ENCODE measurements at regions not wholly inside any gene's neighbourhood (a gene's known extent, or its start where the extent isn't known, plus 50 kb on each side); places are given as distances from the start of the nearest gene placed in this dataset.
A peak's percentile ranks its signal among the peaks of the same experiment; 100 is the strongest.

GRCh38 chr10:31147210-31147608, 115.5 kb upstream of the ZNF438 start:
- H3K36me3 ChIP-seq (replicated peaks in 1 of 2; ENCODE audit: control insufficient read depth in 1 of 2, insufficient read depth in 2 of 2, low read length in 1 of 2), result no peaks in the 10 kb centered on the region
- no peak for DNase-seq
- peak overlapping the region in 1 of 2 experiments; percentile 82; a peak in 2 of 4 replicates for H3K27ac ChIP-seq (ENCODE audit: low read depth in 2 of 2, low read length in 1 of 2)
- no peaks in the 10 kb centered on the region for H3K27me3 ChIP-seq (ENCODE audit: insufficient read depth)
- H3K4me2 ChIP-seq, result peak overlapping the region; percentile 35; the same call in 1 of the 2 replicates
- H3K4me3 ChIP-seq (ENCODE audit: low read depth in 2 of 2, low read length in 1 of 2), result no peak overlapping the region
- no peak overlapping the region for H3K9ac ChIP-seq
- H3F3A ChIP-seq (replicated peaks; ENCODE audit: insufficient read depth), result peaks cover 4% of the 10 kb centered on the region
- WGBS (ENCODE audit: low lambda C conversion rate), result 8% methylated on average over 2 of the region's 2 CpGs
- H4K20me1 ChIP-seq (ENCODE audit: insufficient read depth), result no peaks in the 10 kb centered on the region
- peaks cover 0 to 14% of the 10 kb centered on the region in 2 experiments; a peak in 2 of 4 replicates for H3K4me1 ChIP-seq (ENCODE audit: control insufficient read depth in 1 of 2, insufficient read depth in 2 of 2, low read depth in 1 of 2, low read length in 1 of 2)
- TF ChIP-seq GATA2 (CRISPR knock-in tag; IDR thresholded peaks at IDR 0.05), result no peak
- peak; percentile 60 for TF ChIP-seq PBX3 (IDR thresholded peaks at IDR 0.05)
- TF ChIP-seq SMC3 (IDR thresholded peaks at IDR 0.05; ENCODE audit: low read depth, low read length), result no peak
- peak; percentile 63 for TF ChIP-seq FOSL2 (IDR thresholded peaks at IDR 0.05; ENCODE audit: borderline replicate concordance, low read depth)
- peak; percentile 39; the same call in 1 of the 2 replicates for TF ChIP-seq JUND (IDR thresholded peaks at IDR 0.05)
- TF ChIP-seq CHD2 (IDR thresholded peaks at IDR 0.05; ENCODE audit: low read length, partially characterized antibody), result no peak
- TF ChIP-seq SIN3A (IDR thresholded peaks at IDR 0.05; ENCODE audit: borderline replicate concordance, low read depth, low read length), result no peak
- TF ChIP-seq TCF12 (IDR thresholded peaks at IDR 0.05), result peak; percentile 5
- H3K79me2 ChIP-seq (ENCODE audit: insufficient read depth), result no peaks in the 10 kb centered on the region
- ChIA-PET POLR2A (no interaction called here), CTCF (no interaction called here)
- H3K9me2 ChIP-seq, result no peaks in the 10 kb centered on the region
- no peak overlapping the region for H2AFZ ChIP-seq (ENCODE audit: low read depth)
- H3K9me3 ChIP-seq, result no peaks in the 10 kb centered on the region

DNA sequence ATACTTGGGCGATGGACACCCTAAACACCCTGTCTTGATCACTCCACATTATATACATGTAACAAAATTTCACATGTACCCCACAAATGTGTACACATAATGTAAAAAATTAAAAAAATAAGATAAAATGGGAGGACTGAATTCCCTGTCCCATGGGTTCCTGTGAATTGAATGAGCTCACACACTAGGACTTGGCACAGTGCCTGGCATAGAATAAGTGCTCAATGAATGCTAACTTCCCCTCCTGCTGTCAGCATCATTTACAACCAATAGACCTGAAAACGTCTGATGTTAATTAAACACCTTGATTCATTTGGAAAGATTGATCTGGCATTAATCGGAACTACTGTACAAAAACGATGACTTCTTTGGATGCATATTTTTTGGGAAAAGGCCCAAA, 117.3 kb upstream of the ZNF438 start:
- H2AFZ ChIP-seq (ENCODE audit: low read depth), result no peak overlapping the region
- H3K4me2 ChIP-seq, result no peak overlapping the region
- peaks cover 8% of the 10 kb centered on the region for H3F3A ChIP-seq (replicated peaks; ENCODE audit: insufficient read depth)
- TF ChIP-seq ELF1 (IDR thresholded peaks at IDR 0.05) (no peak), FOXJ3 (CRISPR knock-in tag; IDR thresholded peaks at IDR 0.05) (no peak), FOXM1 (IDR thresholded peaks at IDR 0.05; ENCODE audit: low read depth) (no peak), TAF1 (IDR thresholded peaks at IDR 0.05; ENCODE audit: borderline replicate concordance, low read depth, low read length) (no peak), MAX (IDR thresholded peaks at IDR 0.05; ENCODE audit: low read depth) (no peak), PBX3 (IDR thresholded peaks at IDR 0.05) (no peak), GABPA (IDR thresholded peaks at IDR 0.05; ENCODE audit: low read depth) (no peak), YY1 (IDR thresholded peaks at IDR 0.05; ENCODE audit: low read depth) (no peak)
- TF ChIP-seq, protein P1, sequence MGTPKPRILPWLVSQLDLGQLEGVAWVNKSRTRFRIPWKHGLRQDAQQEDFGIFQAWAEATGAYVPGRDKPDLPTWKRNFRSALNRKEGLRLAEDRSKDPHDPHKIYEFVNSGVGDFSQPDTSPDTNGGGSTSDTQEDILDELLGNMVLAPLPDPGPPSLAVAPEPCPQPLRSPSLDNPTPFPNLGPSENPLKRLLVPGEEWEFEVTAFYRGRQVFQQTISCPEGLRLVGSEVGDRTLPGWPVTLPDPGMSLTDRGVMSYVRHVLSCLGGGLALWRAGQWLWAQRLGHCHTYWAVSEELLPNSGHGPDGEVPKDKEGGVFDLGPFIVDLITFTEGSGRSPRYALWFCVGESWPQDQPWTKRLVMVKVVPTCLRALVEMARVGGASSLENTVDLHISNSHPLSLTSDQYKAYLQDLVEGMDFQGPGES (IDR thresholded peaks at IDR 0.05; ENCODE audit: low read depth, low read length), result no peak
- TF ChIP-seq, protein P2, sequence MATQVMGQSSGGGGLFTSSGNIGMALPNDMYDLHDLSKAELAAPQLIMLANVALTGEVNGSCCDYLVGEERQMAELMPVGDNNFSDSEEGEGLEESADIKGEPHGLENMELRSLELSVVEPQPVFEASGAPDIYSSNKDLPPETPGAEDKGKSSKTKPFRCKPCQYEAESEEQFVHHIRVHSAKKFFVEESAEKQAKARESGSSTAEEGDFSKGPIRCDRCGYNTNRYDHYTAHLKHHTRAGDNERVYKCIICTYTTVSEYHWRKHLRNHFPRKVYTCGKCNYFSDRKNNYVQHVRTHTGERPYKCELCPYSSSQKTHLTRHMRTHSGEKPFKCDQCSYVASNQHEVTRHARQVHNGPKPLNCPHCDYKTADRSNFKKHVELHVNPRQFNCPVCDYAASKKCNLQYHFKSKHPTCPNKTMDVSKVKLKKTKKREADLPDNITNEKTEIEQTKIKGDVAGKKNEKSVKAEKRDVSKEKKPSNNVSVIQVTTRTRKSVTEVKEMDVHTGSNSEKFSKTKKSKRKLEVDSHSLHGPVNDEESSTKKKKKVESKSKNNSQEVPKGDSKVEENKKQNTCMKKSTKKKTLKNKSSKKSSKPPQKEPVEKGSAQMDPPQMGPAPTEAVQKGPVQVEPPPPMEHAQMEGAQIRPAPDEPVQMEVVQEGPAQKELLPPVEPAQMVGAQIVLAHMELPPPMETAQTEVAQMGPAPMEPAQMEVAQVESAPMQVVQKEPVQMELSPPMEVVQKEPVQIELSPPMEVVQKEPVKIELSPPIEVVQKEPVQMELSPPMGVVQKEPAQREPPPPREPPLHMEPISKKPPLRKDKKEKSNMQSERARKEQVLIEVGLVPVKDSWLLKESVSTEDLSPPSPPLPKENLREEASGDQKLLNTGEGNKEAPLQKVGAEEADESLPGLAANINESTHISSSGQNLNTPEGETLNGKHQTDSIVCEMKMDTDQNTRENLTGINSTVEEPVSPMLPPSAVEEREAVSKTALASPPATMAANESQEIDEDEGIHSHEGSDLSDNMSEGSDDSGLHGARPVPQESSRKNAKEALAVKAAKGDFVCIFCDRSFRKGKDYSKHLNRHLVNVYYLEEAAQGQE (IDR thresholded peaks at IDR 0.05; ENCODE audit: low read depth, low read length), result no peak
- TF ChIP-seq, protein P3, sequence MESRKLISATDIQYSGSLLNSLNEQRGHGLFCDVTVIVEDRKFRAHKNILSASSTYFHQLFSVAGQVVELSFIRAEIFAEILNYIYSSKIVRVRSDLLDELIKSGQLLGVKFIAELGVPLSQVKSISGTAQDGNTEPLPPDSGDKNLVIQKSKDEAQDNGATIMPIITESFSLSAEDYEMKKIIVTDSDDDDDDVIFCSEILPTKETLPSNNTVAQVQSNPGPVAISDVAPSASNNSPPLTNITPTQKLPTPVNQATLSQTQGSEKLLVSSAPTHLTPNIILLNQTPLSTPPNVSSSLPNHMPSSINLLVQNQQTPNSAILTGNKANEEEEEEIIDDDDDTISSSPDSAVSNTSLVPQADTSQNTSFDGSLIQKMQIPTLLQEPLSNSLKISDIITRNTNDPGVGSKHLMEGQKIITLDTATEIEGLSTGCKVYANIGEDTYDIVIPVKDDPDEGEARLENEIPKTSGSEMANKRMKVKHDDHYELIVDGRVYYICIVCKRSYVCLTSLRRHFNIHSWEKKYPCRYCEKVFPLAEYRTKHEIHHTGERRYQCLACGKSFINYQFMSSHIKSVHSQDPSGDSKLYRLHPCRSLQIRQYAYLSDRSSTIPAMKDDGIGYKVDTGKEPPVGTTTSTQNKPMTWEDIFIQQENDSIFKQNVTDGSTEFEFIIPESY (IDR thresholded peaks at IDR 0.05; ENCODE audit: borderline replicate concordance, low read depth), result no peak
- no peaks in the 10 kb centered on the region for H3K9me2 ChIP-seq
- H3K27ac ChIP-seq (ENCODE audit: low read depth in 2 of 2, low read length in 1 of 2), result no peak overlapping the region
- DNase-seq, result no peak
- WGBS (ENCODE audit: low lambda C conversion rate), result 80% methylated on average over 4 of the region's 4 CpGs
- CTCF ChIA-PET, result interaction anchor here (1.3 kb wide), 1 partner anchor 13 kb away, joined by 3 read pairs; no protein-coding TSS in a partner anchor
- POLR2A ChIA-PET, result no interaction called here
- H3K4me3 ChIP-seq (ENCODE audit: low read depth in 2 of 2, low read length in 1 of 2), result no peak overlapping the region
- H3K9me3 ChIP-seq, result no peaks in the 10 kb centered on the region
- H3K4me1 ChIP-seq (ENCODE audit: control insufficient read depth in 1 of 2, insufficient read depth in 2 of 2, low read depth in 1 of 2, low read length in 1 of 2), result peaks cover 7 to 19% of the 10 kb centered on the region in 2 experiments; a peak in 3 of 4 replicates
- no peaks in the 10 kb centered on the region for H4K20me1 ChIP-seq (ENCODE audit: insufficient read depth)
- no peak overlapping the region for H3K9ac ChIP-seq
- H3K27me3 ChIP-seq (ENCODE audit: insufficient read depth), result no peaks in the 10 kb centered on the region
- no peaks in the 10 kb centered on the region for H3K36me3 ChIP-seq (replicated peaks in 1 of 2; ENCODE audit: control insufficient read depth in 1 of 2, insufficient read depth in 2 of 2, low read length in 1 of 2)
- H3K79me2 ChIP-seq (ENCODE audit: insufficient read depth), result no peaks in the 10 kb centered on the region
